Left colon (tissue), 2 donors: ENCODE measurements at regions not wholly inside any gene's neighbourhood (a gene's known extent, or its start where the extent isn't known, plus 50 kb on each side); places are given as distances from the start of the nearest gene placed in this dataset.
"Not testable (repeated sequence)": the region's sequence is repeated elsewhere in the genome, so short reads cannot be mapped to it uniquely, and the experiment has no call there.

Experiments
- ATAC-seq: fragments of 200-7000 bp; cut with Tn5 transposase; one replicate; pipeline ENCODE4 v1.9.1; 2020; ENCODE audit warnings: mild to moderate bottlenecking, moderate library complexity
- DNase-seq, 2 donors: peaks; one replicate each; pipeline ENCODE4 v3.0.0-alpha.2; 2020
- intact Hi-C, 2 donors: fragments of 100-400 bp; cut with DNase I in 1 of 2; cut with micrococcal nuclease in 1 of 2; formaldehyde crosslinking; loops; one replicate each; pipeline versions ENCODE4 v1.11.2 to v1.14.0; 2022; cut with DNase I, micrococcal nuclease
- donor health status: DM: no; HTN: no; CAD: no.
- donor health status: DM: yes; HTN: yes; CAD: no.

DNA sequence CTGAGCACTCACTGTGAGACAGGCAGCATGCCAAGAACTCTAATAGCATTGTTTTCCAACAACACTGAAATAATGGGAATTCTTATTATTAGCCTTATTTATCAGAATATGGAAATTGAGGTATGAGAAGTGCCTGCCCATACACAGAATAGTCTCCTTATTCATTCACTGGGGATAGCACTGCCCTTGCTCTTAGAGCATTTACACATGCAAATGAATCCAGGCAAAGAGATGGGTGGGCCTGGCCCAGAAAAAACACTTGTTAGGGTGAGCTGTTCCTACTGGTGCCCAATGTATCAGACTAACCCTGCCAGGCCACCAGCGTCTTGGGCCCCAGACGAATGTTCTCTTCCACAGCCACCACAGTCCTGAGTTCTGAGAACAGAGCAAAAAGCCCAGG, 112.9 kb downstream of the TUBA3C start:
- intact Hi-C loops = no loop called here
- DNase-seq (no peak), ATAC-seq (no peak)

DNA sequence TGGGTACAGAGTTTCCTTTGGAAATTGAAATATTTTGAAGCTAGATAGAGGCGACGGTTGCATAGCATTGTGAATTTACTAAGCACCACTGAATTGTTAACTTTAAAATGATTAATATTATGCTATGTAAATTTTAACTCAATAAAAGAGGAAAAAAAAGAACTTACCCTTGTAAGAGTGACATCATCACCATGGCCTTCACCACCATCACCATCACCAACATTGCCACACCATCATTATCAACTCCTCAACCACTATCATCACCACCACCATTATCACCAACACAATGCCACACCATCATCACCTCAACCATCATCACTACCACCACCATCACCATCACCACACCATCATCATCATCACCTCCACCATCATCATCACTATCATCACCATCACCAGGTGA, 113.9 kb downstream of the TUBA3C start:
- intact Hi-C loops = no loop called here
- no peak for ATAC-seq
- DNase-seq = no peak

DNA sequence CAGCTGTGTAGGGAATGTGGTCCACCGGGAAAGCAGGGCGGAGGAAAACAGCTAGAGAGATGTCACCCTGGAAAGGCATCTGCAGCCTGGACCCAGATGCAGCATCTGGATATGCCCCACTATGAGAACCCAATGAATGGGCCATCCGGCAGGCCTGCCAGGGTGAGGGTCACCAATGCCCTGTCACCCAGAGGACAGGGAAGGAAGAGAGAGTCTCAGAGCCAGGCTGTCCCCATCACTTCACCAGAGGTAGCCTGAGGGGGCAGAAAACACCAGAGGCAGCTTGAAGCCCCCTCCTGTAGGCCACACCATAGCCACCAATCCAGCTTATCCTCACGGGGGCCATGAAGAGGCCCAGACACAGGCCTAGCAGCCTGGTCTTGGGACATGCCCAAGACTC, 118.8 kb downstream of the TUBA3C start:
- no peak for DNase-seq
- intact Hi-C loops = no loop called here
- ATAC-seq = no peak

DNA sequence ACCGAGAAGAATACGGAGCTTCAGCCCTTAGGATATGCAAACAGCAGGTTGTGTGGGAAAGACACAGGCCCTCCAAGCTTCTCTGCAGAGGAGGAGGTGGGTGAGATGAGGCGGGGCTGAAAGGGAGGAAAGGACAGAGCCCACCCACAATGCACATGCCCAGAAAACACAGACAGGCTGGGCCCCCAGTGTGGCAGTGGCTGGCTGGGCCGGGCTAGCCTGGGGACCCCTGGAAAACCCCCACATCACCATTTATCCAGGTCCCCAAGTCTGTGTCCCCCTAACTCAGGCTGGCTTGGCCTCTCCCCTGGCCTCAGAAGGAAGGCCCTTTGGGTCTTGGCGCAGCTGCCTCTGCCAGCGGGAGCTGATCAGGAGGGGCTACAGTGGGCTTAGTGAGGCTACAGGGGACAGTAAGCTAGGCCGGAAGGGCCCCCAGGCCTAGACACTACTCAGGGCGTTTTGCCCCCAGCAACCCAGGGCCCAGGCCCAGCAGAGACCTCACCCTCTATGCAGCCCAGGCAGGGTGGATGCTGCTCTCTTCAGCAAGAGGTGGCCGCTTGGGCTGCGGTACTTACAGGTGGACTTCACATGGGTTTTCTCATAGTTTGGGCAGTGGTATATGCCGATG, 119.5 kb downstream of the TUBA3C start:
- ATAC-seq = no peak
- no peak for DNase-seq
- intact Hi-C loops = no loop called here

DNA sequence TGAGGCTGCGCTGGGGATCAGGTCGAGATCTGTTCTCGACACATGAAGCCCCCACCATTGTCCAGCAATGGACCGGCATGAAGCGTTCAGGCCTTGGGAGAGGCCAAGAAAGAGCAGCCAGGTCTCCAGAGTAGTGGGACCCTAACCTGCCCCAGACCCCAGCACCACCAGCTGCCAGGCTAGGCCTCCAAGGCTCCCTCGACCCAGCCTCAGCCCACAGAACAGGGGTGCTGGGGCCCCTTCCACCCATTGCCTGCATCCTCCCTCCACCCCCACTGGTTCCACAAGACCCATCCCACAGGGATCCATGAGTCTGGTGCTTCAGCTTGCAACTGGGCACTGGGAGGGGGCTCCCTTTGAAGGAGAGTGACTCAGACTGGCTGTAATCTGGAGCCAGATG, 120.3 kb downstream of the TUBA3C start:
- intact Hi-C loops = no loop called here
- DNase-seq = no peak
- ATAC-seq = no peak

DNA sequence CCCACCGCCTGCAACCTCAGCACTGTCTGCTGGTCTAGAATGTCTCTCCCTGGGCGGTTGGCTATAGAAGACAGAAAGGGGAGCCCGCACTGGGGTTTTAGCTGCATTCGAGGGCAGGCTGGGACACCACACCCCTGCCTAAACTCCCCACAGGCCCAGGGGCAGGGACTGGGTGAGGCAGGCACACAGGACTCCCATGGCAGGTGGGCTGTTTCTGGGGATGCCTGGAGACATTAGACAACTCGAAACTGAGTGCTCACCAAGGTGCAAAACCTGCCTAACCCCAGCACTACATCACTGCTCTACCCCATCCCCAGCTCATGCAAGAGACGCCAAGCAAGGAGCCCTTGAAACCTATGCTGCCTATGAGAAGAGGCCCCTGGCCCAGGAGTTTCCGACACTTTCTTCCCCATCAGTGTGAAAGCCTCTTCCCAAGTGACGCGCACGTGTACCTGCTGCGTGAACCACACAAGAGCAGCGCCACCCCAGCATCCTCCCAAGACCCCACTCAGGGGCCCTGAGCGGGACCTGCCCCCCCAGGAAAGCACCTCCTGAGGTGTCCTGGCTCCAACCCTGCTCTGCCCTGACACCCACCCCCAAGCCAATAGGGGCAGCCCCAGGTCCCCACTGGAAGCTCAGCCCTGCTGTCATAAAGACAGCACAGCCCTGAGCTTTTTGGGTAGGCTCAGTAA, 121.2 kb downstream of the TUBA3C start:
- ATAC-seq (no peak), DNase-seq (no peak)
- intact Hi-C loops = no loop called here

DNA sequence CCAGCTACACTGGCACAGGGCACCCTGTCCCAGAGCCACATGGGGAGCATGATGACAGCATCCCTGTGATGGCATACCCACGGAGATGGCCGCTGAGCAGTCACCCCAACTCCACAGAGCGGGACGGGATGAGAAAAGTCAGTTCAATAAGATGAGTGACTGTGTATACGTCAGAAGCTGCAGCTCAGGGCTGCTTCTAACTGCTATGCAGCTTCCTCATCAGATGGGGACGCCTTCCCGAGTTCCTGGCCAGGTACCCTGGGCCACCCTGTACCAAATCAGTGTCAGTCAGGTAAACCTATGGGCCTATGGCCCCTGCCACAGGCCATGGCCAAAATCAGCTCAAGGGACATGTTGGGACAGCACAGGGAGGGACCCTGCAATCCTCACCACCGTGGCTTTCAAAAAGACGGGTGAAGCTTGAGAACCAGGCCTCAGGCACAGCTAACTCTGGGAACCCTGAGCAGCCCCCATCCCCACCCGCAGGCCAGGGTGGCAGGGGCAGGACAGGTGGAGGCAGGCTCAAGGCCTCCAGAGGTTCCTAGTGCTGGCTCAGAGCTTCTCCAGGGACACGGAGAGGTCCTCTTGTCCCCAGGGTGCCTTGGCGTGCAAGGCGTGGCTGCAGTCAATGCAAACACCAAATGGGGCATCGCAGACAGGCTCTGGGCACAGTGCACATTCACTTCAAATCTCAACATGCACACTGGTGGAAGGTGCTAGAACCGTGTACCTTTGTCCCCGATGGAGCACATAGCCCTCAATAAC, 122.4 kb downstream of the TUBA3C start:
- no peak for DNase-seq
- intact Hi-C loops = no loop called here
- no peak for ATAC-seq

DNA sequence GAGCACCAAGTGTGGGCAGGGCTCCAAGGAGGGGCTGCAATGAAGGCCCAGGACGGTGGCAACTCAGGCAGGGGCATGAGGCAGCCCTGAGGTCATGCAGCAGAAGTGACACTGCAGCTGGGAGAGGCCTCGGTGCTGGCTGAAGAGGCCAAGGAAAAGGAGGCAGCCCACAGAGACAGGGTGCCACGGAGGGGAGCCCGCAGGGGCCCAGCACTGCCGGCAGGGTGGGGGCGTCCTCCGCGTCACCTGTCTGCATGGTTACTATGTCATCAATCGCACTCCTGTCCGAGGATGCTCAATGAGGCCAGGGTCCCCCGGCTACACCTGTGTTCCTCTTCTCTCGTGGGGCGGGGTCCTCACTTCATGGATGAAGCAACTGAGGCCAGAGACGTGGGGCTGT, 123.1 kb downstream of the TUBA3C start:
- intact Hi-C loops = no loop called here
- ATAC-seq = no peak
- DNase-seq = no peak

DNA sequence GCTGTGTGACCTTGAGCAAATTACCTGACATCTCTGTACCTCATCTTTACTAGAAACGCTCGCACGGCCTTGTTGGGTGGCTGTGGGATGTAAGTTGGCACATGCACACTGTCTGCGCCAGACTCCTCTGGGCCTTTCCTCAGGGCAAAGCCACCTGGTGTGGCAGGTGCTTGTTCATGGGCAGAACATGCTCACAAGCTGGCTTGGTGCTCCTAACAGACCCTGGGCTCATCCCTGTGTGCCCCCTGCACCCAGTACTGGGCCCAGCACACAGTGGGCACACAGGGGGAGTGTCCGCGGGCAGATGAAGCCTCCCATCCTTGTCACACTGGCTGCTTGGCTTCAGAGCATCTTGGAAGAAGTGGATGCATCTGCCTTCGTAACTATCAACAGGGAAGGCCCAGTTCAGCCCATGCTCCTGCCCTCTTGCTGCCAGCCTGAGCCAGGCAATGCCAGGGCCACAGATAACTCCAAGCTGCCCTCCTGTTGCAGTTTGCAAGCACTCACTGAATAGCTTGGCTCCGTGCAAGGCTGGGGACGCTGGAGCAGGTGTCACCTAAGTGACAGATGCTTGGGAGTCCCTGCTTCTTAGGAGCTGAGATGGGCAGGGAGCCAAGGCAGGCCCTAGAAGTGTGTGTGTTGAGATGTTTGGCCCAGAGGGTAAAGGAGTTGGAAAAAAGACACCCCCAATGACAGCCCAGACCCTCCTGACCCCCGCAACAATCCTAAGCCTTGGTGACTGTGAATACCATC, 123.9 kb downstream of the TUBA3C start:
- intact Hi-C loops = no loop called here
- no peak for ATAC-seq

DNA sequence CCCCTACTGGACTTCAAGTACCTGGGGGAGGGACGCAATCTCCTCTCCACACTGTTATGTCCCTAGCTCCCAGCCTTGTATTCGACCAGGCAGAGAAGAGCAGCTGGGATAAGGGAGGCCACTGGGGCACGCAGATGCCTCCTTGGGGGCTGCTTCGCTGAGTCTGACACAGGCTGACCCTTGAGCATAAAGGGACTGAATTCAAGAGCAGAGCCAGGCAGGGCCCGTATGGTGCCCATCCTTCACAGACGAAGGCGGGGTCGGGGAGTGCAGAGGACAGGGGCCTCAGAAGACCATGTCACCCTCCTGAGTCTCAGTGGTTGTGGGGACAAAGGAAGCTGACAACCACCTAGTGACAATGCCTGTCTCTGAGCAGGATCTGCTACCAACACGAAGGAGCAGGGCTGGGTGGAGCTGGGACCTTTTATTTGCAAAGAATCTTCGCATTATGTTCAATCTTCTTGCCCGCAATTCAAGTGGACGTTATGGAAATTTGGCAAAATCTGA, 124.6 kb downstream of the TUBA3C start:
- DNase-seq = no peak
- intact Hi-C loops = no loop called here
- no peak for ATAC-seq

More for the DNA sequence above, 123.9 kb downstream of the TUBA3C start:
- no peak for DNase-seq

DNA sequence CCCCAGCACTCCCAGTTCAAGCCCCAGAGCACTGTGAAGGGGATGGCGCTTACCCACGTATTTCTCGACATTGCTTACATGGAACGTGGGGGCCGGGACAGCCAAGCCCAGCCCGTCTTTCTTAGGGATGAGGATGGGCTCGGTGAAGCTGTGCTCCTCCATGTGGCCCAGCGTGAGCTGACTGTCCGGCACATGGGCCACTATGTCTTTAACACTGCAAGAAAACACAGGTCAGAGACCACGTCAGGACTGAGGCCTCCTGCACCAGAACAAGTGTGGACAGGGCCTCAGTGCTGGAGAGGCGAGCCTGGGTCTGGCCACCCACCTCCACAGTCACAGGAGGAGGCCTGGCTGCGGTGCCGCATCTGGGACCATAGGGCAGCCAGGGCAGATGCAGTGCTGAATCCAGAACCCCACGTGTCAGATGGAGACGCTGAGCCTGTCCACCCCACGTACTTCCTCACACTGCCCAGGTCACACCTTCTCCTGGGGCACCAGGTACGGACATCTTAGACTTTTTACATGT, 125.2 kb downstream of the TUBA3C start:
- intact Hi-C loops = no loop called here
- ATAC-seq (no peak), DNase-seq (no peak)

DNA sequence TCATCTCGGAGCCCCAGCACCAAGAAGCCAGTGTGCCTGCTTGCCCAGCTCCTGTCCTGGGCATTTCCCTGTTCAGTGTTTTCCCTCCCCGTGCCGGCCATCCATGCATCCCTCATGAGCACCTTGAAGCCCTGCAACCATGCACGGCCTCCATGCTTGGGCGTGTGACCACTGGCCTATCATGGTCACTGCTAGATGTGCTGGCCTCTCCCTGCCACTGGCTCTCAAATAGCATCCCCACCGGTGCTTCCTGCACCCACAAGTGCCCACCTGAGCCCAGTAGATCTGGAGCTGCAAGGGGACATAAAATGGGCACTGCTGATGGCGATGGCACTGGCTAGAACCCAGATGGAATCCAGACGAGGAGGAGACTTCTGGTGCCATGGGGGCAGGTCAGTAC, 126.0 kb downstream of the TUBA3C start:
- intact Hi-C loops = no loop called here
- ATAC-seq (no peak), DNase-seq (no peak)

DNA sequence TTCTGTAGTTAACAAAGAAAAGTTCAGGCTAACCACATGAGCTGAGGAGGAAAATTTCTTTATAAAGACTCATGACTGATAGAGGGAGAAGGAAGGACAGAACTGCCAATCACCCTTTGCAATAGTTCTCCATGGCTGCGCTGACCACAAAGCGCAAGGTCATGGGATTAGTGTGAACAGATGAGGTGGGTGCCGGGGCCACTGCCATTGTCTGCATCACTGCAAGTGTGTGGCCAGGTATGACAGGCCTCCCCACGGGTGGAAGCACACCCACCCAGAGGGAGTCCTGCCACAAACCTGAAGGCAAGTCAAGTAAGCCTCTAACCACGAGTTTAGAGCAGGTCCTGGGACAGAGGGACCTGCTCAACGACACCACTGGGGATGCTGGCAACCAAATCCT, 128.1 kb downstream of the TUBA3C start:
- no peak for DNase-seq
- intact Hi-C loops = no loop called here
- ATAC-seq = no peak

DNA sequence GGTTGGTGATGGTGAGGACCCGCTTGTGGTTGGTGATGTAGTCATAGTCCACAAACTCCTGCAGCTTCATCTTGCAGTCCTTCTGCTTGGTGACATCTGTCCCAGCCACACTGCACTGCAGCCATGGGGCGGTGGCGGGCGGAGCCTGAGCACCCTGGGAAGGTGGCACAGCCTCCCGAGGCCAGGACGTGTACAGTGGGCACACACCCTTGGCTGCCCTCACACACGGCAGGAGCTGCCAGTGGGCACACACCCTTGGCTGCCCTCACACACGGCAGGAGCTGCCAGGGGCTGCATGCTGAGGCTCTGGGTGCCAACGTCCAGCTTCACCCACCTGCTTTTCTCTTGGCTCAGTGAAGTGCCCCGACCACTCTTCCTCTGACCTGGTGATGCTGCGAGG, 128.7 kb downstream of the TUBA3C start:
- intact Hi-C loops = no loop called here
- DNase-seq = no peak
- no peak for ATAC-seq

DNA sequence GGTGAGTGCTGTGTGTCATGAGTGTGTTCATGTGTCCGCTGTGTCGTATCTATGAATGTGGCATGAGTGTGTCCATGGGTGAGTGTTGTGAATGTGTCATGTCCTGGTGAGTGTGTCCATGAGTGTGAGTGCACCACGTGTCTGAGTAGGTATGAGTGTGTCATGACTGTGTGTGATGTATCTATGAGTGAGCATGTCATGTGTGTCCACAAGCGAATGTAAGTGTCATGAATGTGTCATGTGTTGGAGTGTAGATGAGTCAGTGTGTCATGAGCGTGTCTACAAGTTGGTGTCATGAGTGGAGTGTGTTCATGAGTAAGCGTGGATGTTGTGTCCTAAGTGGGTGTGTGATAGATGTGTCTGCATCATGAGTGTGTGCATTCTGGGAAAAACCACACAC, 129.4 kb downstream of the TUBA3C start:
- DNase-seq = no peak
- no peak for ATAC-seq
- intact Hi-C loops = no loop called here

DNA sequence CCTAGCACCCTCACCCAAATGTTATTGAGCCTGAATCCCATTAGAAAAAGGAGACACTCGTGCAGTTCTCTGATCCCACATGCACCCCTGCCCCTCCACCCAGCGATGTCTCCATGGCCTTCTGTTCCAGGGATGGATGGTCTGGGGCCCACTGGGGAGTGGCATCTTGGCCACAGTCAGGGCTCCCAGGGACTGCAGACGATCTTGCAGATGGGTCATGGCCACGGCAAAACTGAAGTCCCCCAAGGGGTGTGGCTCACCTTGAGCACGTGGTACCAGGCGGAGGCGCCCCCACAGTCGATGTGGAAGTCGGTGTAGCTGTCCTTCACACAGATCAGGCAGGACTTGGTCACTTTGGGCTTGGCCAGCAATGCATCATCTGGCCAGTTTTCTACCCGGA, 130.7 kb downstream of the TUBA3C start:
- ATAC-seq (no peak), DNase-seq (no peak)
- intact Hi-C loops = no loop called here

DNA sequence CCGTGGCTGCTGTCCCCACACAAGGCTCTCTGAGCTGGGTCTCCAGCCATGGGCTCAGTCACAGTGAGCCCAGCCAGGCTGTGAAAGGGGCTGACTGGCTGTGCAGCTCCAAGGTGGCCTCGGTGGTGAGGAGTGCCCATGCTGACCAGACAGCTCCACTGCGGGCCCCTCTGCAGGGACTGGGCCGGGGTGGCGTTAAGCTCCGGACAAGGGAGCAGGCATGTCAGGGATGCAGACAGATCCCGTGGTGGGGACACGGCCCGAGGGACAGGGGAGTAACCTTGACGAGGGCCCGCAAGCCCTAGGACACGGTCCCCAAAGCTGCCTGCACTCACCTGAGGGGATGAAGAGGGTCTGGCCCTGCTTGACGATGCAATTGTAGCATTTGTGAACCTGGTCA, 132.0 kb downstream of the TUBA3C start:
- intact Hi-C loops, DNase-seq, ATAC-seq: not testable (repeated sequence)

DNA sequence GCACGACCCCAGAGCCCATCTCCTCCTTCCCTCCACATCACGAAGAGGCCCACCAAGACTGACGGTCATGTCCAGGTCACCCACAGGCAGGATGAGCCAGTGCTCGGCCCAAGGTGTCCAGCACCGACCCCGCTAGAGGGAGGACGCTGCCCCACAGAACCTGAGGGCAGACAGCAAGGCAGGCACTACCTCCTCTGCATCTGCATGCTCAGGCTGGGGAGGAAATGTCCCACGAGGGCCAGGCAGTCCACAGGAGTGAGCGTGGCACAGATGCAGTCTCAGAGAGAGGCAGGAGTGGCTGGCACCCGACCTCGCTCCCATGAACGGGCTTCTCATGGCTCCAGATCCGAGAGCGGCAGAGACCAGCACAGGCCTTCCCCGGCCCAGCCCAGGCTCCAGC, 133.2 kb downstream of the TUBA3C start:
- DNase-seq (no peak), ATAC-seq (no peak)
- intact Hi-C loops = no loop called here

DNA sequence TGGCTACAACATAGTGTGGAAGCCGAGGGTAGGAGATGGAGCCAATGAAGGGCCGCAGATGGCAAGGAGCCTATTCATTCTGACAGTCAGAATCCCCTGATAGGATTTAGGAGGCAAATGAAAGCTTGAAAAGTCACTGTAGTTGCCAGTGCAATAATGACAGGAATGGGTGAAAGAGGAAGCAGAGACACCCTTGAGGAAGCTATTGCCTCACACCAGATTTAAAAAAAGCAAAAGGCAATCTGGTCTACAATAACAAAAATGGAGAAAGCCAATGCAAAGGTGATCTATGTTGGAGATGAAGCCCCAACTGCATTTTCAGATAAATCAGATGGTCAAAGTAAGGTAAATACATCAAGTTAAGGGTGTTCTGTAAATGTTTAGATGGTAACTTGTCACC, 158.5 kb downstream of the TUBA3C start:
- no peak for ATAC-seq
- no peak for DNase-seq
- intact Hi-C loops = no loop called here
